ENCODE measurements at regions not wholly inside any gene's neighbourhood (a gene's known extent, or its start where the extent isn't known, plus 50 kb on each side); places are given as distances from the start of the nearest gene placed in this dataset.
"Not testable (repeated sequence)": the region's sequence is repeated elsewhere in the genome, so short reads cannot be mapped to it uniquely, and the experiment has no call there.

GRCh38 chr9:82406456-82407085 lies 418.0 kb downstream of the SPATA31D1 start:
- no peak for DNase-seq

GRCh38 chr9:82410306-82410705 lies 421.7 kb downstream of the SPATA31D1 start:
- no peak for DNase-seq

- no peak for DNase-seq
Observed at GRCh38 chr9:82410866-82411265, 422.3 kb downstream of the SPATA31D1 start.

GRCh38 chr9:82412586-82413305 lies 424.2 kb downstream of the SPATA31D1 start:
- DNase-seq = no peak

GRCh38 chr9:82417501-82417900 lies 428.9 kb downstream of the SPATA31D1 start:
- DNase-seq = no peak

- no peak for DNase-seq
Observed at GRCh38 chr9:82418334-82418733, 429.8 kb downstream of the SPATA31D1 start.

GRCh38 chr9:82419696-82420486 lies 431.3 kb downstream of the SPATA31D1 start:
- no peak for DNase-seq

- no peak for DNase-seq
Observed at GRCh38 chr9:82421498-82421897, 432.9 kb downstream of the SPATA31D1 start.

GRCh38 chr9:82423700-82424099 lies 435.1 kb downstream of the SPATA31D1 start:
- no peak for DNase-seq

GRCh38 chr9:82424599-82425120 lies 436.1 kb downstream of the SPATA31D1 start:
- DNase-seq = no peak

- no peak for DNase-seq
Observed at GRCh38 chr9:82431121-82431520, 442.5 kb downstream of the SPATA31D1 start.

- DNase-seq = not testable (repeated sequence)
Observed at GRCh38 chr9:82433290-82433931, 444.8 kb downstream of the SPATA31D1 start.

GRCh38 chr9:82436475-82436874 lies 447.9 kb downstream of the SPATA31D1 start:
- DNase-seq = no peak

- DNase-seq = not testable (repeated sequence)
Observed at GRCh38 chr9:82437183-82437582, 448.6 kb downstream of the SPATA31D1 start.

GRCh38 chr9:82438581-82438980 lies 450.0 kb downstream of the SPATA31D1 start:
- no peak for DNase-seq

- no peak for DNase-seq
Observed at GRCh38 chr9:82443312-82443711, 454.7 kb downstream of the SPATA31D1 start.

- no peak for DNase-seq
Observed at GRCh38 chr9:82445556-82445955, 457.0 kb downstream of the SPATA31D1 start.

- no peak for DNase-seq
Observed at GRCh38 chr9:82447343-82447742, 458.8 kb downstream of the SPATA31D1 start.

- DNase-seq = no peak
Observed at GRCh38 chr9:82449986-82450385, 461.4 kb downstream of the SPATA31D1 start.

- DNase-seq = no peak
Observed at GRCh38 chr9:82454509-82455190, 466.1 kb downstream of the SPATA31D1 start.

- DNase-seq = no peak
Observed at GRCh38 chr9:82456642-82457041, 468.1 kb downstream of the SPATA31D1 start.

GRCh38 chr9:82457298-82457697 lies 468.7 kb downstream of the SPATA31D1 start:
- DNase-seq = no peak
